ENCODE measurements at regions not wholly inside any gene's neighbourhood (a gene's known extent, or its start where the extent isn't known, plus 50 kb on each side); places are given as distances from the start of the nearest gene placed in this dataset.
A peak's percentile ranks its signal among the peaks of the same experiment; 100 is the strongest.

DNA sequence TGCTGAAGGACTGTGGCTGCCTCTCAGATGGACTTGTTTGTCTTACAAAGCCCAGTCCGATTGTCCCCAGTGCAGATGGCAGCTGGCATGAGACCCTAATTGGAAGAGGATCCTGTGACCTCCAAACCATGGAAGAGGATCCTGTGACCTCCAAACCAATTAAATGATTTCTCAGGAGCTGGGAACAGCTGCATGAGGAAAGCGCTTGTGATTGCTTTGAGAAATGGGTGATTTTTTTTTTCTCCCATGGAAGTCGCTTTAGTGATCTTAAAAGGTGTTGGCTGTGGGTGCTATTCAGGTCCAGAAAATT lies 68.4 kb upstream of the LARS2 start:
- no peak overlapping the region for H3K4me3 Mint-ChIP-seq
- no peaks in the 10 kb centered on the region for H3K27me3 ChIP-seq (ENCODE audit: control insufficient read depth, insufficient read depth, low read length, poor library complexity, severe bottlenecking)
- H3K4me3 ChIP-seq (ENCODE audit: low read length), result no peak overlapping the region
- H3K27ac Mint-ChIP-seq, result no peak overlapping the region
- TF ChIP-seq, protein P1, sequence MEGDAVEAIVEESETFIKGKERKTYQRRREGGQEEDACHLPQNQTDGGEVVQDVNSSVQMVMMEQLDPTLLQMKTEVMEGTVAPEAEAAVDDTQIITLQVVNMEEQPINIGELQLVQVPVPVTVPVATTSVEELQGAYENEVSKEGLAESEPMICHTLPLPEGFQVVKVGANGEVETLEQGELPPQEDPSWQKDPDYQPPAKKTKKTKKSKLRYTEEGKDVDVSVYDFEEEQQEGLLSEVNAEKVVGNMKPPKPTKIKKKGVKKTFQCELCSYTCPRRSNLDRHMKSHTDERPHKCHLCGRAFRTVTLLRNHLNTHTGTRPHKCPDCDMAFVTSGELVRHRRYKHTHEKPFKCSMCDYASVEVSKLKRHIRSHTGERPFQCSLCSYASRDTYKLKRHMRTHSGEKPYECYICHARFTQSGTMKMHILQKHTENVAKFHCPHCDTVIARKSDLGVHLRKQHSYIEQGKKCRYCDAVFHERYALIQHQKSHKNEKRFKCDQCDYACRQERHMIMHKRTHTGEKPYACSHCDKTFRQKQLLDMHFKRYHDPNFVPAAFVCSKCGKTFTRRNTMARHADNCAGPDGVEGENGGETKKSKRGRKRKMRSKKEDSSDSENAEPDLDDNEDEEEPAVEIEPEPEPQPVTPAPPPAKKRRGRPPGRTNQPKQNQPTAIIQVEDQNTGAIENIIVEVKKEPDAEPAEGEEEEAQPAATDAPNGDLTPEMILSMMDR (conservative IDR thresholded peaks at IDR 0.05), result no peak
- DNase-seq, result peak; percentile 30
- no peaks in the 10 kb centered on the region for H3K36me3 Mint-ChIP-seq (ENCODE audit: low read depth)
- H3K9me3 Mint-ChIP-seq, result peaks cover 5% of the 10 kb centered on the region
- no peak overlapping the region for H3K9ac ChIP-seq (ENCODE audit: extremely low read depth, low read length, poor library complexity, severe bottlenecking)
- WGBS, 2 experiments (ENCODE audit: insufficient coverage in 1 of 2, insufficient read length in 1 of 2), result 89 to 93% methylated on average over 2 to 3 of the region's 3 CpGs
- no peaks in the 10 kb centered on the region for H3K36me3 ChIP-seq (ENCODE audit: control insufficient read depth, insufficient read depth, low read length)
- peaks cover 5% of the 10 kb centered on the region for H3K27me3 Mint-ChIP-seq (ENCODE audit: insufficient read depth)
- H3K4me1 Mint-ChIP-seq, result peaks cover 27% of the 10 kb centered on the region
- no peak overlapping the region for H3K27ac ChIP-seq (ENCODE audit: low read depth, low read length)
- no peaks in the 10 kb centered on the region for H3K9me3 ChIP-seq (ENCODE audit: control insufficient read depth, low read length)
- H3K4me1 ChIP-seq (ENCODE audit: control insufficient read depth, insufficient read depth, low read length), result peaks cover 7% of the 10 kb centered on the region

DNA sequence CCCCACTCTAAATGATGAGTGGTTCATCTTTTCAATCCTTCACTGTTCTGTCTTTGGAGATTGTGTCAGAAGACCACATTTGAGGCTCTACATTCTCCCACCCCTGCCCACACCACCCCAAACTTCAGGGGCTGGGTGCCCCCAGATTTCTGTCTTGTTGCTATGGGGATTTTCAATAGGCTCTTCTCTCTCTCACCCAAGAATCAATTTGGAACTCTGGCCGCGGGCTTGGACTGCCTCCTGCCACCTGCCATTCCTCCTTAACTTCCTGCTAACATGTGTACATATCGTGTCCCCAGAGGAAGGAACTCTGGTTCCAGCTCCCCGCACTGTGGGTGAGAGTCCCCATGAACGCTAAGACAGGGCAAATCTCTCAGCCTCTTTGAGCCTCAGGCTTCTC lies 67.4 kb upstream of the LARS2 start:
- Histone ChIP-seq H3K36me3 (ENCODE audit: control insufficient read depth, insufficient read depth, low read length) (no peaks in the 10 kb centered on the region), H3K4me1 (ENCODE audit: control insufficient read depth, insufficient read depth, low read length) (peaks cover 7% of the 10 kb centered on the region), H3K4me3 (ENCODE audit: low read length) (no peak overlapping the region), H3K9ac (ENCODE audit: extremely low read depth, low read length, poor library complexity, severe bottlenecking) (no peak overlapping the region), H3K9me3 (ENCODE audit: control insufficient read depth, low read length) (no peaks in the 10 kb centered on the region), H3K27ac (ENCODE audit: low read depth, low read length) (no peak overlapping the region), H3K27me3 (ENCODE audit: control insufficient read depth, insufficient read depth, low read length, poor library complexity, severe bottlenecking) (no peaks in the 10 kb centered on the region)
- H3K36me3 Mint-ChIP-seq (ENCODE audit: low read depth), result no peaks in the 10 kb centered on the region
- no peak overlapping the region for H3K27ac Mint-ChIP-seq
- H3K4me3 Mint-ChIP-seq, result no peak overlapping the region
- TF ChIP-seq, protein P1 (conservative IDR thresholded peaks at IDR 0.05), result no peak
- 90 to 100% methylated on average over 3 to 5 of the region's 5 CpGs for WGBS, 2 experiments (ENCODE audit: insufficient coverage in 1 of 2, insufficient read length in 1 of 2)
- peaks cover 2% of the 10 kb centered on the region for H3K27me3 Mint-ChIP-seq (ENCODE audit: insufficient read depth)
- peaks cover 27% of the 10 kb centered on the region for H3K4me1 Mint-ChIP-seq
- DNase-seq, result peak; percentile 39
- H3K9me3 Mint-ChIP-seq, result peaks cover 5% of the 10 kb centered on the region

DNA sequence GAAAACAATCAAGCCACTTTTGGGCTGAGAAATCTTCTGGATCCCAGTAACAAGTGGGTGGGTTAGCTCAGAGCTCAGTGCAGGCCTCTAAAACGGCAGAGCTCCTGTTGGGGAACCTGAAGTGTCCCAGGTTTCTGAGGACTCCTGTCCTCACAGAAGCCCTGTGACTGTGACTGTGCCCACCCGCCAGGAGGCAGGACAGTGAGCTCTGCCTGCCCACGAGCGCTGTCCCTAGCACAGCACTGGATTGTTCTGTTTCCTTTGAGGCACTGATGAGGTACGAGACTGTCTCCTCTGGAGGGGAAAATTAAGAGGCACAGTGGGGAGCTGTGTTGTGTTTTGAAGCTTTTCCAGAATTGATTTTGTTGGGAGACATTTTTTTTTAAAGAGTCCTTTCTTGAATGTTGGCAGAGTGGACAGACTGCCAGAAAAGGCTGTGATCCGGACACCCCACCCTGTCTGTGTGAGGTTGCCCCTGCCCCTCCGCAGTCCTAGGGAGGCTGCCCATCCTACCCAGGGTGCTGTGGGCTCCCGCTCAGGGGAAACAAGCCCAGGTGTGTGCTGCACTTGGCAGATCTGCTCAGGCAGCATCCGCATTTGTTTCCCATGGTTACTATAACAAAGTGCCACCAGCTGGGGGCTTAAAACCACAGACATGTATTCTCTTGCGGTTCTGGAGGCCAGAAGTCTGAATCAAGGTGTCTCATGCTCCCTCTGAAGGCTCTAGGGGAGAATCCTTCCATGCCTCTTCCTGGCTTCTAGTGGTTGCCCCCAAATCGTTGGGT lies 66.6 kb upstream of the LARS2 start:
- TF ChIP-seq, protein P1 (conservative IDR thresholded peaks at IDR 0.05), result peak; percentile 24
- Histone ChIP-seq H3K27ac (ENCODE audit: low read depth, low read length) (no peak overlapping the region), H3K36me3 (ENCODE audit: control insufficient read depth, insufficient read depth, low read length) (no peaks in the 10 kb centered on the region), H3K4me1 (ENCODE audit: control insufficient read depth, insufficient read depth, low read length) (peaks cover 7% of the 10 kb centered on the region), H3K9ac (ENCODE audit: extremely low read depth, low read length, poor library complexity, severe bottlenecking) (no peak overlapping the region), H3K4me3 (ENCODE audit: low read length) (no peak overlapping the region), H3K9me3 (ENCODE audit: control insufficient read depth, low read length) (no peaks in the 10 kb centered on the region), H3K27me3 (ENCODE audit: control insufficient read depth, insufficient read depth, low read length, poor library complexity, severe bottlenecking) (no peaks in the 10 kb centered on the region)
- Mint-ChIP-seq H3K9me3 (peaks cover 1% of the 10 kb centered on the region), H3K4me3 (no peak overlapping the region), H3K27me3 (ENCODE audit: insufficient read depth) (peaks cover 2% of the 10 kb centered on the region), H3K4me1 (peaks cover 26% of the 10 kb centered on the region), H3K27ac (no peak overlapping the region), H3K36me3 (ENCODE audit: low read depth) (no peaks in the 10 kb centered on the region)
- DNase-seq, result peak; percentile 65
- WGBS, 2 experiments (ENCODE audit: insufficient coverage in 1 of 2, insufficient read length in 1 of 2), result 87 to 91% methylated on average over 4 to 11 of the region's 11 CpGs

Measured in endodermal cell (in vitro differentiated cells).